GM19372 (cell line): ENCODE measurements at regions not wholly inside any gene's neighbourhood (a gene's known extent, or its start where the extent isn't known, plus 50 kb on each side); places are given as distances from the start of the nearest gene placed in this dataset.
"Not testable (repeated sequence)": the region's sequence is repeated elsewhere in the genome, so short reads cannot be mapped to it uniquely, and the experiment has no call there.

Source experiments
- ATAC-seq: cut with Tn5 transposase; IDR thresholded peaks from one replicate; pipeline ENCODE4 v1.9.1; 2021; ENCODE audit warnings: mild to moderate bottlenecking, low read depth, moderate library complexity; ENCODE audit not compliant: unreplicated experiment

GRCh38 chr20:6663751-6664388 is 103.6 kb upstream of the BMP2 start:
- no peak for ATAC-seq

- ATAC-seq: no peak
Measured at GRCh38 chr20:6663104-6663503, 104.4 kb upstream of the BMP2 start.

- ATAC-seq: no peak
Measured at GRCh38 chr20:6662309-6662708, 105.2 kb upstream of the BMP2 start.

GRCh38 chr20:6660441-6660840 is 107.0 kb upstream of the BMP2 start:
- ATAC-seq: no peak

- not testable (repeated sequence) for ATAC-seq
Measured at GRCh38 chr20:6658909-6659308, 108.6 kb upstream of the BMP2 start.

- ATAC-seq: no peak
Measured at GRCh38 chr20:6657904-6658303, 109.6 kb upstream of the BMP2 start.

GRCh38 chr20:6657111-6657510 is 110.4 kb upstream of the BMP2 start:
- ATAC-seq: no peak

- no peak for ATAC-seq
Measured at GRCh38 chr20:6654513-6655252, 112.8 kb upstream of the BMP2 start.

- ATAC-seq: no peak
Measured at GRCh38 chr20:6651561-6651960, 115.9 kb upstream of the BMP2 start.

- no peak for ATAC-seq
Measured at GRCh38 chr20:6651016-6651415, 116.5 kb upstream of the BMP2 start.

GRCh38 chr20:6646021-6646636 is 121.4 kb upstream of the BMP2 start:
- no peak for ATAC-seq

- ATAC-seq: no peak
Measured at GRCh38 chr20:6644813-6645628, 122.5 kb upstream of the BMP2 start.

- no peak for ATAC-seq
Measured at GRCh38 chr20:6641012-6641411, 126.5 kb upstream of the BMP2 start.

GRCh38 chr20:6637160-6637579 is 130.3 kb upstream of the BMP2 start:
- no peak for ATAC-seq

- ATAC-seq: no peak
Measured at GRCh38 chr20:6636209-6637159, 131.0 kb upstream of the BMP2 start.

- no peak for ATAC-seq
Measured at GRCh38 chr20:6635034-6635736, 132.3 kb upstream of the BMP2 start.

- ATAC-seq: no peak
Measured at GRCh38 chr20:6632187-6632586, 135.3 kb upstream of the BMP2 start.

- no peak for ATAC-seq
Measured at GRCh38 chr20:6630514-6630913, 137.0 kb upstream of the BMP2 start.

GRCh38 chr20:6629564-6629963 is 137.9 kb upstream of the BMP2 start:
- no peak for ATAC-seq
